Progenitor cell of endocrine pancreas (in vitro differentiated cells): ENCODE measurements at regions not wholly inside any gene's neighbourhood (a gene's known extent, or its start where the extent isn't known, plus 50 kb on each side); places are given as distances from the start of the nearest gene placed in this dataset.

ENCODE experiments used
- DNase-seq: peaks from one replicate; pipeline ENCODE4 v3.0.0; 2021; ENCODE audit warnings: low spot score; ENCODE audit not compliant: unreplicated experiment
- H3K27ac Mint-ChIP-seq: 2 replicates; pipeline ENCODE4 v1.8.0; 2021; ENCODE audit warnings: mild to moderate bottlenecking, moderate library complexity, mixed read lengths
- H3K27me3 Mint-ChIP-seq: 2 replicates; pipeline ENCODE4 v1.8.0; 2021; ENCODE audit warnings: mixed read lengths
- H3K36me3 Mint-ChIP-seq: 2 replicates; pipeline ENCODE4 v1.8.0; 2022; ENCODE audit warnings: mixed read lengths; ENCODE audit not compliant: insufficient read depth
- H3K4me1 Mint-ChIP-seq: 2 replicates; pipeline ENCODE4 v1.8.0; 2021; ENCODE audit warnings: low read depth, mixed read lengths
- H3K4me3 Mint-ChIP-seq: 2 replicates; pipeline ENCODE4 v1.8.0; 2021; ENCODE audit warnings: low read depth, mild to moderate bottlenecking, moderate library complexity, mixed read lengths
- H3K9me3 Mint-ChIP-seq: 2 replicates; pipeline ENCODE4 v1.8.0; 2021; ENCODE audit warnings: low read depth, mixed read lengths
- CTCF ChIP-seq: fragments of 200-600 bp; sonication (generic); IDR thresholded peaks from one replicate; pipeline ENCODE4 v1.5.0; 2021; ENCODE audit warnings: antibody characterized with exemption, mild to moderate bottlenecking; ENCODE audit not compliant: unreplicated experiment

GRCh38 chr10:64283621-64284020, 762.4 kb downstream of the REEP3 start:
- TF ChIP-seq CTCF, result no peak
- no peaks in the 10 kb centered on the region for H3K36me3 Mint-ChIP-seq
- H3K27ac Mint-ChIP-seq, result no peak overlapping the region
- no peak for DNase-seq
- H3K27me3 Mint-ChIP-seq, result no peaks in the 10 kb centered on the region
- H3K4me1 Mint-ChIP-seq, result no peaks in the 10 kb centered on the region
- no peaks in the 10 kb centered on the region for H3K9me3 Mint-ChIP-seq
- H3K4me3 Mint-ChIP-seq, result no peak overlapping the region

- Mint-ChIP-seq H3K4me1 (no peaks in the 10 kb centered on the region), H3K27ac (no peak overlapping the region), H3K36me3 (no peaks in the 10 kb centered on the region), H3K27me3 (no peaks in the 10 kb centered on the region), H3K9me3 (no peaks in the 10 kb centered on the region), H3K4me3 (no peak overlapping the region)
- no peak for DNase-seq
- no peak for TF ChIP-seq CTCF
Observed at GRCh38 chr10:64286533-64286932, 765.3 kb downstream of the REEP3 start.

GRCh38 chr10:64288404-64288803, 767.2 kb downstream of the REEP3 start:
- Mint-ChIP-seq H3K27ac (no peak overlapping the region), H3K27me3 (no peaks in the 10 kb centered on the region), H3K36me3 (no peaks in the 10 kb centered on the region), H3K4me1 (no peaks in the 10 kb centered on the region), H3K9me3 (no peaks in the 10 kb centered on the region), H3K4me3 (no peak overlapping the region)
- TF ChIP-seq CTCF, result no peak
- DNase-seq, result no peak

GRCh38 chr10:64303566-64303965, 782.4 kb downstream of the REEP3 start:
- no peak for TF ChIP-seq CTCF
- no peaks in the 10 kb centered on the region for H3K27me3 Mint-ChIP-seq
- H3K4me1 Mint-ChIP-seq, result peaks cover 13% of the 10 kb centered on the region
- no peaks in the 10 kb centered on the region for H3K9me3 Mint-ChIP-seq
- no peak overlapping the region for H3K4me3 Mint-ChIP-seq
- H3K36me3 Mint-ChIP-seq, result no peaks in the 10 kb centered on the region
- no peak overlapping the region for H3K27ac Mint-ChIP-seq
- DNase-seq, result no peak

- no peak for TF ChIP-seq CTCF
- Mint-ChIP-seq H3K27ac (no peak overlapping the region), H3K27me3 (no peaks in the 10 kb centered on the region), H3K4me1 (peaks cover 13% of the 10 kb centered on the region), H3K9me3 (no peaks in the 10 kb centered on the region), H3K4me3 (no peak overlapping the region), H3K36me3 (no peaks in the 10 kb centered on the region)
- DNase-seq, result no peak
Observed at GRCh38 chr10:64306729-64307327, 785.6 kb downstream of the REEP3 start.
